Caco-2 (cell line): ENCODE measurements at regions not wholly inside any gene's neighbourhood (a gene's known extent, or its start where the extent isn't known, plus 50 kb on each side); places are given as distances from the start of the nearest gene placed in this dataset.

Experiments used
- BruUV-seq: library from RNA; stranded (reverse); fragments of 400-500 nt; replicated peaks from 2 replicates; lab custom pipeline; 2021; lab: Mats Ljungman, UMichigan
- CTCF ChIA-PET: fragments of 300-600 bp; sonication (Branson Sonifier 250); formaldehyde crosslinking; loops from one replicate; lab custom pipeline; 2022; ENCODE audit warnings: antibody characterized with exemption; lab: Charles Lee
- POLR2A ChIA-PET: fragments of 300-600 bp; sonication (Branson Sonifier 250); formaldehyde crosslinking; loops from one replicate; lab custom pipeline; 2022; ENCODE audit warnings: antibody characterized with exemption; lab: Charles Lee
- DNase-seq, 2 experiments: peaks; one replicate each; pipeline versions ENCODE4 v3.0.0 to v3.0.0-alpha.2; 2020 to 2022
- H3K27me3 ChIP-seq: replicated peaks from 2 replicates; pipeline ENCODE4 v1.6.0; 2011; ENCODE audit warnings: low read length; ENCODE audit not compliant: control insufficient read depth, insufficient read depth
- H3K36me3 ChIP-seq: 2 replicates; pipeline ENCODE4 v1.5.1; 2011; ENCODE audit warnings: low read length; ENCODE audit not compliant: control insufficient read depth, insufficient read depth
- H3K4me1 ChIP-seq: fragments of 250-450 bp; sonication (Bioruptor Pico); 2 replicates; pipeline ENCODE4 v1.5.1; 2020; ENCODE audit warnings: mild to moderate bottlenecking
- H3K4me3 ChIP-seq: 2 replicates; pipeline ENCODE4 v1.5.1; 2011; ENCODE audit warnings: low read depth, mild to moderate bottlenecking, control low read depth, low read length
- H3K9me3 ChIP-seq: fragments of 250-450 bp; sonication (Bioruptor Pico); 2 replicates; pipeline ENCODE4 v1.5.1; 2020; ENCODE audit warnings: mild to moderate bottlenecking, moderate library complexity
- H3K27ac Mint-ChIP-seq: one replicate; pipeline ENCODE4 v1.8.0; 2022; ENCODE audit warnings: mixed read lengths; ENCODE audit not compliant: unreplicated experiment
- H3K27me3 Mint-ChIP-seq: one replicate; pipeline ENCODE4 v1.8.0; 2022; ENCODE audit warnings: mixed read lengths; ENCODE audit not compliant: insufficient read depth, unreplicated experiment
- H3K36me3 Mint-ChIP-seq: one replicate; pipeline ENCODE4 v1.8.0; 2022; ENCODE audit warnings: mild to moderate bottlenecking, mixed read lengths; ENCODE audit not compliant: insufficient read depth, unreplicated experiment
- H3K4me1 Mint-ChIP-seq: one replicate; pipeline ENCODE4 v1.8.0; 2022; ENCODE audit warnings: low read depth, mixed read lengths; ENCODE audit not compliant: unreplicated experiment
- H3K4me3 Mint-ChIP-seq: one replicate; pipeline ENCODE4 v1.8.0; 2022; ENCODE audit warnings: mild to moderate bottlenecking, moderate library complexity, mixed read lengths; ENCODE audit not compliant: unreplicated experiment
- H3K9me3 Mint-ChIP-seq: one replicate; pipeline ENCODE4 v1.8.0; 2022; ENCODE audit warnings: mixed read lengths; ENCODE audit not compliant: unreplicated experiment
- CTCF ChIP-seq, 2 experiments: fragments of 200-600 bp in 1 of 2; IDR thresholded peaks; 1 replicate in 1 of 2; 2 replicates in 1 of 2; pipeline versions ENCODE4 v1.5.1 to v1.8.0; 2011 to 2022; ENCODE audit warnings: antibody characterized with exemption in 1 of 2, control low read depth in 1 of 2, inconsistent platforms in 1 of 2, low read depth in 1 of 2, low read length in 1 of 2, mild to moderate bottlenecking in 1 of 2, moderate library complexity in 1 of 2; ENCODE audit not compliant: insufficient read depth in 1 of 2, severe bottlenecking in 1 of 2, unreplicated experiment in 1 of 2
- intact Hi-C: fragments of 100-400 bp; cut with micrococcal nuclease; formaldehyde crosslinking; loops from one replicate; pipeline ENCODE4 v1.10.0; 2022; ENCODE audit not compliant: unreplicated experiment

GRCh38 chr5:3452622-3453021 lies 143.0 kb upstream of the IRX1 start:
- Histone ChIP-seq H3K27me3 (no peaks in the 10 kb centered on the region), H3K9me3 (no peaks in the 10 kb centered on the region), H3K4me3 (no peak overlapping the region), H3K36me3 (no peaks in the 10 kb centered on the region), H3K4me1 (no peaks in the 10 kb centered on the region)
- ChIA-PET CTCF (no interaction called here), POLR2A (no interaction called here)
- no peaks in the 10 kb centered on the region for H3K27me3 Mint-ChIP-seq
- no peaks in the 10 kb centered on the region for H3K9me3 Mint-ChIP-seq
- TF ChIP-seq CTCF (IDR thresholded peaks at IDR 0.05; ENCODE audit: insufficient read depth in 1 of 2, low read depth in 1 of 2, low read length in 1 of 2, severe bottlenecking in 1 of 2, unreplicated experiment in 1 of 2) = no peak
- no peak overlapping the region for H3K27ac Mint-ChIP-seq
- no peak for DNase-seq
- H3K36me3 Mint-ChIP-seq = peaks cover under 1% of the 10 kb centered on the region
- no peak overlapping the region for H3K4me3 Mint-ChIP-seq
- BruUV-seq = no TSS peak
- no peaks in the 10 kb centered on the region for H3K4me1 Mint-ChIP-seq
- intact Hi-C loops = no loop called here

- Histone ChIP-seq H3K4me3 (no peak overlapping the region), H3K27me3 (no peaks in the 10 kb centered on the region), H3K36me3 (no peaks in the 10 kb centered on the region), H3K4me1 (no peaks in the 10 kb centered on the region), H3K9me3 (no peaks in the 10 kb centered on the region)
- TF ChIP-seq CTCF (IDR thresholded peaks at IDR 0.05; ENCODE audit: insufficient read depth in 1 of 2, low read depth in 1 of 2, low read length in 1 of 2, severe bottlenecking in 1 of 2, unreplicated experiment in 1 of 2) = no peak
- Mint-ChIP-seq H3K4me3 (no peak overlapping the region), H3K4me1 (no peaks in the 10 kb centered on the region), H3K9me3 (no peaks in the 10 kb centered on the region), H3K36me3 (peaks cover 5% of the 10 kb centered on the region), H3K27me3 (no peaks in the 10 kb centered on the region), H3K27ac (no peak overlapping the region)
- no peak for DNase-seq
- BruUV-seq = no TSS peak
- ChIA-PET POLR2A (no interaction called here), CTCF (no interaction called here)
- intact Hi-C loops = no loop called here
Observed at GRCh38 chr5:3451961-3452360, 143.7 kb upstream of the IRX1 start.

GRCh38 chr5:3449481-3449880 lies 146.2 kb upstream of the IRX1 start:
- no peaks in the 10 kb centered on the region for H3K4me1 ChIP-seq
- POLR2A ChIA-PET = no interaction called here
- no peak overlapping the region for H3K27ac Mint-ChIP-seq
- H3K27me3 ChIP-seq = no peaks in the 10 kb centered on the region
- peaks cover 5% of the 10 kb centered on the region for H3K36me3 Mint-ChIP-seq
- H3K4me3 ChIP-seq = no peak overlapping the region
- H3K27me3 Mint-ChIP-seq = no peaks in the 10 kb centered on the region
- H3K4me1 Mint-ChIP-seq = no peaks in the 10 kb centered on the region
- intact Hi-C loops = no loop called here
- peaks cover 5% of the 10 kb centered on the region; the same call in 1 of the 2 replicates for H3K9me3 ChIP-seq
- no peak overlapping the region for H3K4me3 Mint-ChIP-seq
- no peaks in the 10 kb centered on the region for H3K9me3 Mint-ChIP-seq
- no peak for DNase-seq
- no peaks in the 10 kb centered on the region for H3K36me3 ChIP-seq
- no TSS peak for BruUV-seq
- CTCF ChIA-PET = no interaction called here
- no peak for TF ChIP-seq CTCF (IDR thresholded peaks at IDR 0.05; ENCODE audit: insufficient read depth in 1 of 2, low read depth in 1 of 2, low read length in 1 of 2, severe bottlenecking in 1 of 2, unreplicated experiment in 1 of 2)
